H1 (cell line): ENCODE measurements at regions not wholly inside any gene's neighbourhood (a gene's known extent, or its start where the extent isn't known, plus 50 kb on each side); places are given as distances from the start of the nearest gene placed in this dataset.

Experiments used
- CBX8 ChIP-seq: fragments of 300-800, 300-1000 bp; sonication (generic); IDR thresholded peaks from 2 replicates; pipeline ENCODE4 v1.7.1; 2016; ENCODE audit warnings: low read depth, low read length, borderline replicate concordance
- CREB1 ChIP-seq: IDR thresholded peaks from 2 replicates; pipeline ENCODE4 v1.6.1; 2012; ENCODE audit warnings: inconsistent platforms
- CTBP2 ChIP-seq: IDR thresholded peaks from 2 replicates; pipeline ENCODE4 v1.7.0; 2011; ENCODE audit warnings: borderline replicate concordance, mild to moderate bottlenecking, moderate library complexity, mixed read lengths, low read length; ENCODE audit not compliant: insufficient read depth, insufficient read length

- no peak for TF ChIP-seq CTBP2
- no peak for TF ChIP-seq CBX8
- no peak for TF ChIP-seq CREB1
Measured at GRCh38 chr4:128516301-128516969, 228.8 kb upstream of the PGRMC2 start.
